T-helper 17 cell (primary cell): ENCODE measurements at regions not wholly inside any gene's neighbourhood (a gene's known extent, or its start where the extent isn't known, plus 50 kb on each side); places are given as distances from the start of the nearest gene placed in this dataset.

Experiments
- ATAC-seq: fragments of 150-1000 bp; cut with Tn5 transposase; 2 replicates; pipeline ENCODE4 v1.10.0; 2021; ENCODE audit warnings: mild to moderate bottlenecking, moderate library complexity
- DNase-seq, 3 donors: peaks; one replicate each; pipeline versions ENCODE4 v3.0.0 to v3.0.0-alpha.2; 2020 to 2021
- H3K9me3 ChIP-seq: one replicate; pipeline ENCODE4 v1.7.0; 2013; ENCODE audit warnings: low read length, mild to moderate bottlenecking; ENCODE audit not compliant: control insufficient read depth, poor library complexity, severe bottlenecking
- H3K27ac Mint-ChIP-seq: one replicate; pipeline ENCODE4 v1.8.0; 2022; ENCODE audit warnings: mild to moderate bottlenecking, moderate library complexity, mixed read lengths
- H3K27me3 Mint-ChIP-seq: one replicate; pipeline ENCODE4 v1.8.0; 2022; ENCODE audit warnings: mixed read lengths
- H3K36me3 Mint-ChIP-seq: one replicate; pipeline ENCODE4 v1.8.0; 2022; ENCODE audit warnings: low read depth, mixed read lengths
- H3K4me1 Mint-ChIP-seq: one replicate; pipeline ENCODE4 v1.8.0; 2022; ENCODE audit warnings: mild to moderate bottlenecking, mixed read lengths
- H3K4me3 Mint-ChIP-seq: one replicate; pipeline ENCODE4 v1.8.0; 2022; ENCODE audit warnings: mild to moderate bottlenecking, moderate library complexity, mixed read lengths

GRCh38 chr4:83866834-83867621, 331.1 kb downstream of the GPAT3 start:
- Mint-ChIP-seq H3K4me3 (no peak overlapping the region), H3K36me3 (no peaks in the 10 kb centered on the region), H3K27ac (no peak overlapping the region), H3K27me3 (no peaks in the 10 kb centered on the region), H3K4me1 (no peaks in the 10 kb centered on the region)
- DNase-seq (no peak), ATAC-seq (no peak)
- no peaks in the 10 kb centered on the region for H3K9me3 ChIP-seq

DNA sequence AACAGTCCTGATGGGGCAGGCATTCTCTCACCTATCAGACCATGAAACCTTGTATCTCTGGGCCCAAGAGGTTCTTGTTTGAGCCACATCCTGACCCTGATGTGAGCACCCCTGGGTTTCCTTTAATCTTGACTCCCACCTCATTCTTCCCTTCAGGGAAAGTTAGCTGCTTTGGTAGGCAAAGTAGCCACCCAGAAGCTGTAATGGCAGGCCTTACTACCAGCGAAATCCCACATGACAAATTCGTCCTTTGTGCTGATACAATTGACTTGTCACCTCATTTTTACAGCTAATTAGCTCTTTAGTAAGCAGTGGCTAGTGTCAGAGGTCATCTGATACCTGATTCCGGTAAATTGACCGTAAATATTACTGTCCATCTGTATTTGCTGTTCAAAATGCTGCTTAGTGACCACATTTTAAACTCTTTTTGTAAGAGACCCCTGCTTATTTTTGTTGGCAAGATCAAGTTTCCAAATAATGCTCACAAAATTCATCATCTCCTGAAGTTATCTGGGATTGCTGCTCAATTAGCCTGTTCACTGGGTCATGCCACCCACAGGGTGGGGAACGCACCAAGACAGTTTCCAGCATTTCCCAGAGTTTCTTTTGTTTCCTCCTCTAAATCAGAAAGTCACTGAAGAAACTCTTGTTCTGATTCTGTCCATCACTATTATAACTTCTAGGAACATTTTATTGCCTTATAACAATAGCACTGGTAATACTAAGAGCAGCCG, 329.7 kb downstream of the GPAT3 start:
- H3K36me3 Mint-ChIP-seq, result no peaks in the 10 kb centered on the region
- no peak for DNase-seq
- no peaks in the 10 kb centered on the region for H3K27me3 Mint-ChIP-seq
- no peak overlapping the region for H3K4me3 Mint-ChIP-seq
- H3K27ac Mint-ChIP-seq, result no peak overlapping the region
- ATAC-seq, result no peak
- H3K9me3 ChIP-seq, result no peaks in the 10 kb centered on the region
- no peaks in the 10 kb centered on the region for H3K4me1 Mint-ChIP-seq

DNA sequence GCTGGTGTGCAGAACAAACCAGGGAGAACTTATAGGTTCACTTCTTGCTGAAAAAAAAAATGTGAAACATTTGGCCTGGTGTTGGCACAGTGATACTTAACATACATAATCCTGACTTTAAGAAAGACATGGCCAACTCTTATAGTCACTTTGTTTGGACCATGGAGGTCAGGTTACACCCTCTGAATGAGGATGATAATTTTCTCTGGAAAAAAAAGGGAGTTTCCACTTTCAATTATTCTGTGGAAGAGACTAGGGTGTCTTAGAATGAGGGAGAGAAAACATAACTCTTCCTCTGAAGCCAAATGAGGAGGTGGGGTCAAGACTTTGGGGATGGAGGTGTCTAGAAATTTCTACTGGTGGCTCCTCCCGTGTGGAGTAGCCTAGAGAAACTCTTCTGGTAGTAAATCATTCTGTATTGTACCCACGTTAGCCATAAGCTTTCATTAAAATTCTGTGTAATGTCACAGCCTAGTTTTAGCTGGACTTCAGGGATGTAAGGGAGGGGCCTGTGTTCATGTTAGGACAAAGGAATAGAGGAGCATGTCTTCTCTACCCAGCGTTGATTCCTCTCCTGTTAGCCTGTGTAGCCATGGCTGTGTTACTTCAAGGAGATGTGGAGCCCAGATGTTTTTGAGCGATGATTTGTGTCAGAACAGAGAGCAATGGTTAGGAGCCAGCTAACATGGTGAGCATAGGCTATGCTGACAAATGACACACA, 328.3 kb downstream of the GPAT3 start:
- no peak for ATAC-seq
- no peak for DNase-seq

GRCh38 chr4:83862471-83862870, 326.6 kb downstream of the GPAT3 start:
- no peak for DNase-seq
- peaks cover 3% of the 10 kb centered on the region for H3K9me3 ChIP-seq
- no peak overlapping the region for H3K27ac Mint-ChIP-seq
- H3K36me3 Mint-ChIP-seq, result no peaks in the 10 kb centered on the region
- H3K27me3 Mint-ChIP-seq, result peaks cover 5% of the 10 kb centered on the region
- no peaks in the 10 kb centered on the region for H3K4me1 Mint-ChIP-seq
- ATAC-seq, result no peak
- no peak overlapping the region for H3K4me3 Mint-ChIP-seq

More for the DNA sequence above, 328.3 kb downstream of the GPAT3 start:
- Mint-ChIP-seq H3K4me3 (no peak overlapping the region), H3K4me1 (no peaks in the 10 kb centered on the region), H3K27ac (no peak overlapping the region), H3K27me3 (peaks cover 5% of the 10 kb centered on the region), H3K36me3 (no peaks in the 10 kb centered on the region)
- H3K9me3 ChIP-seq, result no peaks in the 10 kb centered on the region

DNA sequence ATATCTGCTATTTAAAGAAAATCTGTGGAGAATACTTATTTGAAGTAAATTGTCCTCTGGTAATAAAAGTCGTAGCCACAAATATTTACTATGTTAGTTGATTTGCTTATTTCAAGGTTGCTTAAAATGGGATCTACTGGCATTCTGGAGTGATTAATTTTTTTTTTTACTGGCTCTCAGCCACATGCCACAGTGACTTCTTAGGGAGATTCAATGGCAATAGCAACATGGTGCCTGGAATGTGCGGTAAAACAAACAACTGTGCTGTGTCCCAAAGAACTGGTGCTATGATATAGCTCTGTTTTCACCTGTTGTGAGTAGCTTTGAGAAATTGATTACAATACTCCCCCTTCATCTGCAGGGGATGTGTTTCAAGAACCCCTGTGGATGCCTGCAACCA, 324.3 kb downstream of the GPAT3 start:
- H3K9me3 ChIP-seq, result peaks cover 3% of the 10 kb centered on the region
- peaks cover 5% of the 10 kb centered on the region for H3K27me3 Mint-ChIP-seq
- no peaks in the 10 kb centered on the region for H3K4me1 Mint-ChIP-seq
- DNase-seq (no peak), ATAC-seq (no peak)
- no peaks in the 10 kb centered on the region for H3K36me3 Mint-ChIP-seq
- no peak overlapping the region for H3K27ac Mint-ChIP-seq
- no peak overlapping the region for H3K4me3 Mint-ChIP-seq

- H3K36me3 Mint-ChIP-seq, result no peaks in the 10 kb centered on the region
- no peak for DNase-seq
- no peak overlapping the region for H3K27ac Mint-ChIP-seq
- no peak overlapping the region for H3K4me3 Mint-ChIP-seq
- H3K9me3 ChIP-seq, result peaks cover 3% of the 10 kb centered on the region
- no peaks in the 10 kb centered on the region for H3K4me1 Mint-ChIP-seq
- no peak for ATAC-seq
- peaks cover 17% of the 10 kb centered on the region for H3K27me3 Mint-ChIP-seq
Observed at GRCh38 chr4:83858131-83858530, 322.2 kb downstream of the GPAT3 start.

GRCh38 chr4:83855044-83855443, 319.1 kb downstream of the GPAT3 start:
- H3K27ac Mint-ChIP-seq, result no peak overlapping the region
- peaks cover 15% of the 10 kb centered on the region for H3K27me3 Mint-ChIP-seq
- no peak for ATAC-seq
- H3K9me3 ChIP-seq, result peaks cover 3% of the 10 kb centered on the region
- no peak for DNase-seq
- H3K4me1 Mint-ChIP-seq, result no peaks in the 10 kb centered on the region
- no peaks in the 10 kb centered on the region for H3K36me3 Mint-ChIP-seq
- no peak overlapping the region for H3K4me3 Mint-ChIP-seq

- peaks cover 15% of the 10 kb centered on the region for H3K27me3 Mint-ChIP-seq
- H3K4me1 Mint-ChIP-seq, result no peaks in the 10 kb centered on the region
- no peak for ATAC-seq
- H3K27ac Mint-ChIP-seq, result no peak overlapping the region
- no peak overlapping the region for H3K4me3 Mint-ChIP-seq
- H3K9me3 ChIP-seq, result no peaks in the 10 kb centered on the region
- no peak for DNase-seq
- H3K36me3 Mint-ChIP-seq, result no peaks in the 10 kb centered on the region
Observed at GRCh38 chr4:83852085-83852451, 316.2 kb downstream of the GPAT3 start.

DNA sequence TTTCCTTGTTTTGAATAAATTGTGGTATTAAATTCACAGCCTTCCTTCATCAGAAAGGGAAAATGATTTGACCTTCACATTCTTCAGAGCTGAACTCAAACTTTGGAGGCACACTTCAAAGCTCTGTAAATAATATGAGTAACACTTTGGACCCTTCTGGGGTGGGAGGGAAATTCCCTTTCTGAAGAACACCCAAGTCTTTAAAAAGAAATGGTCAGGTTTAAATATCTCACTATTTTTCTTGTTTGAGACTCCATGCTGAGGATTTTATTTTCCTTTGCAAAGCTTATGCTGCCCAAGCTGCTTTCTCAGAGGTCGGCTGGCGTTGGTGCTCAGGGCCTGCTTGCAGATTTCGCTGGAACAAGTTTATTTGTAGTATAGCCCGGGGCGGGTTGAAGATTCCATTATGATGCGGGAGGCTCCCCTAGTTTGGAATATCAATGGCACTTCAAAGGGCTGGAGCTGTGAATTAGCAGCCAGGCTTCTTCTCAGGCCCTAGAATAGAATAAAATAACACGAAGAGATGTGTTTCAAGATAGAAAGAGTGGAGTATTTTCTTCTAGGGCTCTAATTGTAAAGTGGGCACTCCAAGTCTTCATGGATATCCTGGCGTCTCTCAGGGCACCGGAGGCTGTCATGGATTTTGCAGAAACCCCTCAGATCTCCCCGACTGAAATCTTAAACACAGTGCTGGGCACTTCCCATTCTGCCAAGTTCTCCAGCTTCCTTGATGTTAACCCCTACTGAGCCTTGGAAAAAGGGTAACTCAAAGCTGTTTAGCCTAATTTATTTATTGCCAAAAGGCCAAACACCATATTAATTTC, 315.6 kb downstream of the GPAT3 start:
- H3K36me3 Mint-ChIP-seq, result no peaks in the 10 kb centered on the region
- ATAC-seq, result no peak
- no peak overlapping the region for H3K27ac Mint-ChIP-seq
- no peaks in the 10 kb centered on the region for H3K4me1 Mint-ChIP-seq
- H3K4me3 Mint-ChIP-seq, result no peak overlapping the region
- H3K9me3 ChIP-seq, result no peaks in the 10 kb centered on the region
- peaks cover 15% of the 10 kb centered on the region for H3K27me3 Mint-ChIP-seq
- DNase-seq, result no peak

DNA sequence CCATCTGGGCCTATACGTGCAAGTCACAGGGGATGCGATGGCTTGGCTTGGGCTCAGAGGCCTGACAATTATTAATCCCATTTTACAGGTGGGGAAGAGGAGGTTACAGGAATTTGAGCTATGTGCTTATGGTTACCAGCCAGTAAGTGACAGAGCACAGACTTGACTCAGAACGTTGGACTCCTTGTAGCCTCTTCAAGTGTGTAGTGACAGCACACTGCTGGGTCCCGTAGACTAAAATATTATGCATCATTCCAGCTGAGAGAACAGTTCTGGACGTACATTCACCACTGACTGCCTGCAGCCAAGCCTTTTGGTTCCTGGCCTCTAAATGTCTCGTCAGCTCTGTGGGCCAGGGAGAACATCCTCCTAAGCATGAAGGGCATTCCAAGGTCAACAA, 314.5 kb downstream of the GPAT3 start:
- no peaks in the 10 kb centered on the region for H3K9me3 ChIP-seq
- Mint-ChIP-seq H3K27ac (no peak overlapping the region), H3K27me3 (peaks cover 15% of the 10 kb centered on the region), H3K36me3 (no peaks in the 10 kb centered on the region), H3K4me3 (no peak overlapping the region), H3K4me1 (no peaks in the 10 kb centered on the region)
- no peak for DNase-seq
- no peak for ATAC-seq

GRCh38 chr4:83846193-83846830, 310.4 kb downstream of the GPAT3 start:
- no peak for DNase-seq
- no peaks in the 10 kb centered on the region for H3K4me1 Mint-ChIP-seq
- no peak overlapping the region for H3K27ac Mint-ChIP-seq
- no peaks in the 10 kb centered on the region for H3K27me3 Mint-ChIP-seq
- H3K36me3 Mint-ChIP-seq, result no peaks in the 10 kb centered on the region
- no peak for ATAC-seq
- no peaks in the 10 kb centered on the region for H3K9me3 ChIP-seq
- no peak overlapping the region for H3K4me3 Mint-ChIP-seq

DNA sequence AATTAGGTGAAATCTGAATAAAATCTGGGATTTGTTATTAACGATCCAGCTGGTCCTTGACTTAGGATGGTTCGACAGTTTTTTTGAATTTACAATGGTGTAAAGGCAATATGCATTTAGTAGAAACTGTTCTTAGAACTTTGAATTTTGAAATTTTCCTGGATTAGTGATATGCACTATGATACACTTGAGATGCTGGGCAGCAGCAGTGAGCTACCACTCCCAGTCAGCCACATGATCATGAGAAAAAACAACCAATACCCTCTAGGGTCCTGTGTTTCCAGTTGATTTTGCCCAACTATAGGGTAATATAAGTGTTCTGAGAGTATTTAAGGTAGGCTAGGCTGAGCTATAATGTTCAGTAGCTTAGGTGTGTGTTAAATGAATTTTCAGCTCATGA, 303.7 kb downstream of the GPAT3 start:
- DNase-seq, result no peak

More for the DNA sequence above, 303.7 kb downstream of the GPAT3 start:
- Mint-ChIP-seq H3K4me1 (no peaks in the 10 kb centered on the region), H3K27ac (no peak overlapping the region), H3K27me3 (no peaks in the 10 kb centered on the region), H3K4me3 (no peak overlapping the region), H3K36me3 (no peaks in the 10 kb centered on the region)
- ATAC-seq, result no peak
- H3K9me3 ChIP-seq, result no peaks in the 10 kb centered on the region
